Calu3 (cell line): ENCODE measurements at regions not wholly inside any gene's neighbourhood (a gene's known extent, or its start where the extent isn't known, plus 50 kb on each side); places are given as distances from the start of the nearest gene placed in this dataset.

Experiments
- BruUV-seq: library from RNA; stranded (reverse); fragments of 400-500 nt; replicated peaks from 2 replicates; lab custom pipeline; 2021; lab: Mats Ljungman, UMichigan
- CTCF ChIA-PET: fragments of 300-600 bp; sonication (Branson Sonifier 250); formaldehyde crosslinking; loops from one replicate; lab custom pipeline; 2022; ENCODE audit warnings: antibody characterized with exemption; lab: Charles Lee
- DNase-seq: peaks from one replicate; pipeline ENCODE4 v3.0.0; 2022
- H3K27ac Mint-ChIP-seq: one replicate; pipeline ENCODE4 v1.8.0; 2022; ENCODE audit warnings: mixed read lengths; ENCODE audit not compliant: unreplicated experiment
- H3K27me3 Mint-ChIP-seq: one replicate; pipeline ENCODE4 v1.8.0; 2022; ENCODE audit warnings: mixed read lengths; ENCODE audit not compliant: unreplicated experiment
- H3K36me3 Mint-ChIP-seq: one replicate; pipeline ENCODE4 v1.8.0; 2022; ENCODE audit warnings: mild to moderate bottlenecking, moderate library complexity, mixed read lengths; ENCODE audit not compliant: insufficient read depth, unreplicated experiment
- H3K4me1 Mint-ChIP-seq: one replicate; pipeline ENCODE4 v1.8.0; 2022; ENCODE audit warnings: mild to moderate bottlenecking, low read depth, mixed read lengths; ENCODE audit not compliant: unreplicated experiment
- H3K4me3 Mint-ChIP-seq: one replicate; pipeline ENCODE4 v1.8.0; 2022; ENCODE audit warnings: mild to moderate bottlenecking, low read depth, moderate library complexity, mixed read lengths; ENCODE audit not compliant: unreplicated experiment
- H3K9me3 Mint-ChIP-seq: one replicate; pipeline ENCODE4 v1.8.0; 2022; ENCODE audit warnings: low read depth, mixed read lengths; ENCODE audit not compliant: unreplicated experiment
- intact Hi-C: fragments of 100-400 bp; cut with micrococcal nuclease; formaldehyde crosslinking; loops from one replicate; pipeline ENCODE4 v1.10.0; 2022; ENCODE audit not compliant: unreplicated experiment
- TF ChIP-seq, protein P1 (sequence below): fragments of 200-600 bp; IDR thresholded peaks from one replicate; pipeline ENCODE4 v1.8.0; 2022; ENCODE audit warnings: antibody characterized with exemption; ENCODE audit not compliant: unreplicated experiment

DNA sequence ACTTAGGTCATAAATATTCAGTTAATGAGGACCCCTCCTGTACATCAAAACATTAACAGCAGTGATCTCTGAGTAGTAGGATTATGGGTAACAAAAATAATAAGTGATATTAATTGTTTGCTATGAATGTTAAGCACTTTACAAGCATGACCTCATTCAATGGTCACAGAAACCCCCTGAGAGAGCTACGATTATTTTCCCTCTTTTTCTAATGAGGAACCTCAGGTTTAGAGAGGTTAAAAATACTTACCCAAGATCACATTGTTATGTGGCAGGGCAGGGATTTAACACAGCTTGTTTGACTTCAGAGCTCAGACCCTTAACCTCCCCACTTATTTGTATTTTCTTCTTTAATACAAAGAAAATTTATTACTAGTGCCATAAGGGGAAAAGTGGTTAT lies 228.2 kb downstream of the TBL1XR1 start:
- Mint-ChIP-seq H3K9me3 (no peaks in the 10 kb centered on the region), H3K27me3 (no peaks in the 10 kb centered on the region), H3K4me3 (no peak overlapping the region), H3K4me1 (no peaks in the 10 kb centered on the region), H3K27ac (no peak overlapping the region), H3K36me3 (no peaks in the 10 kb centered on the region)
- no peak for DNase-seq
- BruUV-seq: no TSS peak
- CTCF ChIA-PET: interaction anchor here (0.7 kb wide), 1 partner anchor 26 kb away, joined by 3 read pairs; no protein-coding TSS in a partner anchor
- intact Hi-C loops: no loop called here
- TF ChIP-seq, protein P1, sequence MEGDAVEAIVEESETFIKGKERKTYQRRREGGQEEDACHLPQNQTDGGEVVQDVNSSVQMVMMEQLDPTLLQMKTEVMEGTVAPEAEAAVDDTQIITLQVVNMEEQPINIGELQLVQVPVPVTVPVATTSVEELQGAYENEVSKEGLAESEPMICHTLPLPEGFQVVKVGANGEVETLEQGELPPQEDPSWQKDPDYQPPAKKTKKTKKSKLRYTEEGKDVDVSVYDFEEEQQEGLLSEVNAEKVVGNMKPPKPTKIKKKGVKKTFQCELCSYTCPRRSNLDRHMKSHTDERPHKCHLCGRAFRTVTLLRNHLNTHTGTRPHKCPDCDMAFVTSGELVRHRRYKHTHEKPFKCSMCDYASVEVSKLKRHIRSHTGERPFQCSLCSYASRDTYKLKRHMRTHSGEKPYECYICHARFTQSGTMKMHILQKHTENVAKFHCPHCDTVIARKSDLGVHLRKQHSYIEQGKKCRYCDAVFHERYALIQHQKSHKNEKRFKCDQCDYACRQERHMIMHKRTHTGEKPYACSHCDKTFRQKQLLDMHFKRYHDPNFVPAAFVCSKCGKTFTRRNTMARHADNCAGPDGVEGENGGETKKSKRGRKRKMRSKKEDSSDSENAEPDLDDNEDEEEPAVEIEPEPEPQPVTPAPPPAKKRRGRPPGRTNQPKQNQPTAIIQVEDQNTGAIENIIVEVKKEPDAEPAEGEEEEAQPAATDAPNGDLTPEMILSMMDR: no peak

DNA sequence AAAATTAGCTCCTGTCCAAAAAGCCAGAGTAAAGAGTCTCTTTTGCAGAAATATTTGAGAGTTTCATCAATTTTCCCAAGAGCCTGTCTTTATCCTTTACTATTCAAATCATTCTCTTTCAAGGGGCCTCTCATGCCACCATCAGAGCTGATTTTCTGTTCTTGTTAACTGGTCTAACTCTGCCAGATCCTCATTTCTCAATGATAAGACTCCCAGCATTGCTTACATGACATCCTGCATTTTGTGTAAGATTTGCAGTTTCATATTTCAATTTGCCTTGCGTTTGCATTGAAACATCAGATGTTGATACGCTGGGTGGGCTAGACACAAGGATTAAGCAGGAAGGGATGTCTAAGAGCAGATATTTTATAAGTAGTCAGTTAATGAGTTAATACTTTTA lies 228.7 kb downstream of the TBL1XR1 start:
- H3K9me3 Mint-ChIP-seq: no peaks in the 10 kb centered on the region
- TF ChIP-seq, protein P1: no peak
- intact Hi-C loops: no loop called here
- CTCF ChIA-PET: no interaction called here
- no peak overlapping the region for H3K4me3 Mint-ChIP-seq
- no peaks in the 10 kb centered on the region for H3K36me3 Mint-ChIP-seq
- no peak overlapping the region for H3K27ac Mint-ChIP-seq
- BruUV-seq: no TSS peak
- no peak for DNase-seq
- H3K4me1 Mint-ChIP-seq: no peaks in the 10 kb centered on the region
- no peaks in the 10 kb centered on the region for H3K27me3 Mint-ChIP-seq

DNA sequence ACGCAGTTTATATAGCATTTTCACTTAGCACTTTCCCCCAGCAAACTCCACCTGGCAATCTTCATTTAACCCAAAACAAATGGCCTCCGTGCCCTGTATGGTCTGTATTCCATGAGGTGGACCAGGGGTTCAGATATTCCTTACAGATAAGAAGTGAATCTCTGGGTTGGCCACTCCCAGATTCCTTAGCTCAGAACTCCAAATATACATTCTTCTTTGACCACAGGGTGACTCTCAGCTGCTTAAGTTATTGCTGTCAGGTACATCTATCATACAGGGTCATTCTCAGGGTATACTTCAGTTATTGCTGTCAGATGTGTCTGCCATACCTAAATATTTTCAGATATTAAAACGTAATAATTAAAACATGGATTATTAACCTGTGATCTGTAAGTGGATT lies 229.8 kb downstream of the TBL1XR1 start:
- BruUV-seq: no TSS peak
- CTCF ChIA-PET: no interaction called here
- no peak overlapping the region for H3K27ac Mint-ChIP-seq
- H3K9me3 Mint-ChIP-seq: no peaks in the 10 kb centered on the region
- intact Hi-C loops: no loop called here
- TF ChIP-seq, protein P1: no peak
- H3K36me3 Mint-ChIP-seq: no peaks in the 10 kb centered on the region
- no peaks in the 10 kb centered on the region for H3K4me1 Mint-ChIP-seq
- no peak for DNase-seq
- H3K4me3 Mint-ChIP-seq: no peak overlapping the region
- no peaks in the 10 kb centered on the region for H3K27me3 Mint-ChIP-seq

DNA sequence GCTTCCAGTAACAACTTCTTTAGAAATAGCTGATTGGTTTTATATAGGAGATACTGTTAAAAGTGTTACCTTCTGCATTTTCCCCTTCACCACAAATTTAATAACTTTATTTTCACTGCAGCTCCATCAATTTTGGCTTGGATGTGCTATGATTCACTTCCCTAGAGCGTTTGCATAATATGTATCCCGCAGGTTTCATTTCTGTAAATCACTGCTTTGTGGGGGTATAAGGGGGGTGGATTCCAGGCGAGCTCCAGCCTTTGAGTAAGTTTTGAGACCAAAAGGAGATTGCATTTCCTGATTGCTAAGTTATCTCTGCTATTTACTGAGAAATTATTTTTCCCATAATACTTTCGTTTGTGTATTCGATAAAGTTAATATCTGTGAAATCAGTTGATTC lies 232.6 kb downstream of the TBL1XR1 start:
- H3K4me3 Mint-ChIP-seq: no peak overlapping the region
- no peak overlapping the region for H3K27ac Mint-ChIP-seq
- intact Hi-C loops: no loop called here
- no peak for DNase-seq
- H3K27me3 Mint-ChIP-seq: no peaks in the 10 kb centered on the region
- no peaks in the 10 kb centered on the region for H3K9me3 Mint-ChIP-seq
- no TSS peak for BruUV-seq
- TF ChIP-seq, protein P1: no peak
- H3K36me3 Mint-ChIP-seq: no peaks in the 10 kb centered on the region
- no peaks in the 10 kb centered on the region for H3K4me1 Mint-ChIP-seq
- CTCF ChIA-PET: no interaction called here
